ENCODE measurements at regions not wholly inside any gene's neighbourhood (a gene's known extent, or its start where the extent isn't known, plus 50 kb on each side); places are given as distances from the start of the nearest gene placed in this dataset.

GRCh38 chr9:106783121-106783520 is 79.8 kb upstream of the ZNF462 start:
- no peaks in the 10 kb centered on the region for H3K23me2 ChIP-seq (ENCODE audit: insufficient read length, low read depth, low read length, poor library complexity, severe bottlenecking)
- H3K18ac ChIP-seq (ENCODE audit: insufficient read length, low read depth, low read length): no peak overlapping the region
- H2BK5ac ChIP-seq (ENCODE audit: insufficient read length, low read length): no peak overlapping the region
- Mint-ChIP-seq H3K4me1 (peaks cover 0 to under 1% of the 10 kb centered on the region in 2 experiments; a peak in 1 of 4 replicates), H3K9me3 (peaks cover 0 to 3% of the 10 kb centered on the region in 2 experiments; a peak in 1 of 5 replicates), H3K4me3 (no peak overlapping the region), H3K36me3 (ENCODE audit: insufficient read depth in 1 of 3, low read depth in 3 of 3) (no peaks in the 10 kb centered on the region; a peak in 1 of 7 replicates), H3K27ac (no peak overlapping the region), H3K27me3 (ENCODE audit: low read depth) (no peaks in the 10 kb centered on the region)
- TF ChIP-seq, protein P1, sequence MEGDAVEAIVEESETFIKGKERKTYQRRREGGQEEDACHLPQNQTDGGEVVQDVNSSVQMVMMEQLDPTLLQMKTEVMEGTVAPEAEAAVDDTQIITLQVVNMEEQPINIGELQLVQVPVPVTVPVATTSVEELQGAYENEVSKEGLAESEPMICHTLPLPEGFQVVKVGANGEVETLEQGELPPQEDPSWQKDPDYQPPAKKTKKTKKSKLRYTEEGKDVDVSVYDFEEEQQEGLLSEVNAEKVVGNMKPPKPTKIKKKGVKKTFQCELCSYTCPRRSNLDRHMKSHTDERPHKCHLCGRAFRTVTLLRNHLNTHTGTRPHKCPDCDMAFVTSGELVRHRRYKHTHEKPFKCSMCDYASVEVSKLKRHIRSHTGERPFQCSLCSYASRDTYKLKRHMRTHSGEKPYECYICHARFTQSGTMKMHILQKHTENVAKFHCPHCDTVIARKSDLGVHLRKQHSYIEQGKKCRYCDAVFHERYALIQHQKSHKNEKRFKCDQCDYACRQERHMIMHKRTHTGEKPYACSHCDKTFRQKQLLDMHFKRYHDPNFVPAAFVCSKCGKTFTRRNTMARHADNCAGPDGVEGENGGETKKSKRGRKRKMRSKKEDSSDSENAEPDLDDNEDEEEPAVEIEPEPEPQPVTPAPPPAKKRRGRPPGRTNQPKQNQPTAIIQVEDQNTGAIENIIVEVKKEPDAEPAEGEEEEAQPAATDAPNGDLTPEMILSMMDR (conservative IDR thresholded peaks at IDR 0.05): no peak
- H3K79me2 ChIP-seq (ENCODE audit: insufficient read depth, low read length): no peaks in the 10 kb centered on the region
- no CpG with 5 or more reads among the region's 1 CpG for WGBS (ENCODE audit: extremely low coverage, insufficient read length, low lambda C conversion rate)
- no peak overlapping the region for H3K23ac ChIP-seq (ENCODE audit: insufficient read length, low read depth, low read length)
- no peak overlapping the region for H2AFZ ChIP-seq (ENCODE audit: low read length)
- H2BK120ac ChIP-seq (ENCODE audit: low read depth, low read length, poor library complexity, severe bottlenecking): no peak overlapping the region
- H2BK12ac ChIP-seq (ENCODE audit: insufficient read length, low read depth, low read length): no peak overlapping the region
- H4K91ac ChIP-seq (ENCODE audit: insufficient read length, low read depth, low read length): no peak overlapping the region
- no peak overlapping the region for H3K9ac ChIP-seq (ENCODE audit: extremely low read depth, insufficient read length, low read length)
- H3K4me2 ChIP-seq (ENCODE audit: insufficient read depth, insufficient read length, low read length): no peak overlapping the region
- H3K27me3 ChIP-seq (ENCODE audit: insufficient read depth, low read length): no peaks in the 10 kb centered on the region
- no peak for DNase-seq
- H3K56ac ChIP-seq (ENCODE audit: insufficient read length, low read depth, low read length): no peak overlapping the region
- no peaks in the 10 kb centered on the region for H3K9me3 ChIP-seq (ENCODE audit: control insufficient read depth, low read depth, low read length)
- H3K4ac ChIP-seq (ENCODE audit: low read depth, low read length): no peak overlapping the region
- H4K8ac ChIP-seq (replicated peaks; ENCODE audit: insufficient read length, low read depth, low read length): no peak overlapping the region
- no peaks in the 10 kb centered on the region for H3K79me1 ChIP-seq (ENCODE audit: insufficient read depth, low read depth, low read length, poor library complexity, severe bottlenecking)
- no peak overlapping the region for H3T11ph ChIP-seq (ENCODE audit: low read length)
- H3K14ac ChIP-seq (ENCODE audit: insufficient read depth, low read length): no peak overlapping the region
- no peak overlapping the region for H2AK5ac ChIP-seq (ENCODE audit: insufficient read length, low read length)
- H4K5ac ChIP-seq (ENCODE audit: insufficient read length, low read depth, low read length): no peak overlapping the region
- no peak overlapping the region for H2BK20ac ChIP-seq (ENCODE audit: low read depth, low read length, poor library complexity, severe bottlenecking)
- no peak overlapping the region for H2BK15ac ChIP-seq (ENCODE audit: low read depth, low read length)
- no peaks in the 10 kb centered on the region for H4K20me1 ChIP-seq (ENCODE audit: control insufficient read depth, insufficient read depth, insufficient read length)
- no peak overlapping the region for H3K27ac ChIP-seq (ENCODE audit: insufficient read length, low read depth, low read length)
- H3K4me1 ChIP-seq (ENCODE audit: insufficient read depth, low read length): no peaks in the 10 kb centered on the region

Data from H9 (cell line).